ENCODE measurements at regions not wholly inside any gene's neighbourhood (a gene's known extent, or its start where the extent isn't known, plus 50 kb on each side); places are given as distances from the start of the nearest gene placed in this dataset.
"Not testable (repeated sequence)": the region's sequence is repeated elsewhere in the genome, so short reads cannot be mapped to it uniquely, and the experiment has no call there.

GRCh38 chr14:76697246-76697905, 63.9 kb upstream of the VASH1 start:
- FAIRE-seq = no peak
- no peak for DNase-seq (ENCODE audit: low spot score in 2 of 2)

GRCh38 chr14:76698191-76698590, 63.1 kb upstream of the VASH1 start:
- DNase-seq (ENCODE audit: low spot score in 2 of 2) = no peak
- FAIRE-seq = no peak

GRCh38 chr14:76698631-76699030, 62.6 kb upstream of the VASH1 start:
- FAIRE-seq = no peak
- DNase-seq (ENCODE audit: low spot score in 2 of 2) = no peak

GRCh38 chr14:76699209-76699938, 61.9 kb upstream of the VASH1 start:
- no peak for FAIRE-seq
- no peak for DNase-seq (ENCODE audit: low spot score in 2 of 2)

- no peak for DNase-seq (ENCODE audit: low spot score in 2 of 2)
- no peak for FAIRE-seq
Measured at GRCh38 chr14:76699939-76700590, 61.2 kb upstream of the VASH1 start.

- FAIRE-seq = no peak
- DNase-seq (ENCODE audit: low spot score in 2 of 2) = no peak
Measured at GRCh38 chr14:76701436-76701835, 59.8 kb upstream of the VASH1 start.

GRCh38 chr14:76701981-76702380, 59.3 kb upstream of the VASH1 start:
- no peak for DNase-seq (ENCODE audit: low spot score in 2 of 2)
- no peak for FAIRE-seq

- no peak for DNase-seq (ENCODE audit: low spot score in 2 of 2)
- FAIRE-seq = no peak
Measured at GRCh38 chr14:76705214-76705613, 56.1 kb upstream of the VASH1 start.

GRCh38 chr14:76706207-76706606, 55.1 kb upstream of the VASH1 start:
- FAIRE-seq; DNase-seq (ENCODE audit: low spot score in 2 of 2): not testable (repeated sequence)

- FAIRE-seq (no peak), DNase-seq (ENCODE audit: low spot score in 2 of 2) (no peak)
Measured at GRCh38 chr14:76706811-76707210, 54.5 kb upstream of the VASH1 start.

- no peak for FAIRE-seq
- DNase-seq (ENCODE audit: low spot score in 2 of 2) = no peak
Measured at GRCh38 chr14:76708028-76708427, 53.2 kb upstream of the VASH1 start.

GRCh38 chr14:76708771-76709170, 52.5 kb upstream of the VASH1 start:
- DNase-seq (ENCODE audit: low spot score in 2 of 2) (no peak), FAIRE-seq (no peak)

- FAIRE-seq (peak; percentile 66), DNase-seq (ENCODE audit: low spot score in 2 of 2) (peak; percentile 46 to 65)
Measured at GRCh38 chr14:76710056-76711010, 50.9 kb upstream of the VASH1 start.
